ENCODE measurements at regions not wholly inside any gene's neighbourhood (a gene's known extent, or its start where the extent isn't known, plus 50 kb on each side); places are given as distances from the start of the nearest gene placed in this dataset.

- DNase-seq (ENCODE audit: low spot score in 2 of 2, unreplicated experiment in 2 of 2): no peak
- no peak for TF ChIP-seq CTCF (IDR thresholded peaks at IDR 0.05; ENCODE audit: unreplicated experiment)
- no peak overlapping the region for H3K4me3 Mint-ChIP-seq
- H3K36me3 Mint-ChIP-seq: no peaks in the 10 kb centered on the region
- no peaks in the 10 kb centered on the region for H3K4me1 Mint-ChIP-seq
- no peak overlapping the region for H3K27ac Mint-ChIP-seq
- H3K27me3 Mint-ChIP-seq (ENCODE audit: low read depth): peaks cover 4% of the 10 kb centered on the region
- H3K9me3 Mint-ChIP-seq: no peaks in the 10 kb centered on the region
These were observed 595.8 kb upstream of the EEF2KMT start for GRCh38 chr16:5693426-5693825.

GRCh38 chr16:5681966-5682365, 584.4 kb upstream of the EEF2KMT start:
- DNase-seq (ENCODE audit: low spot score in 2 of 2, unreplicated experiment in 2 of 2): no peak
- H3K27ac Mint-ChIP-seq: no peak overlapping the region
- no peaks in the 10 kb centered on the region for H3K36me3 Mint-ChIP-seq
- TF ChIP-seq CTCF (IDR thresholded peaks at IDR 0.05; ENCODE audit: unreplicated experiment): no peak
- H3K4me1 Mint-ChIP-seq: no peaks in the 10 kb centered on the region
- no peaks in the 10 kb centered on the region for H3K9me3 Mint-ChIP-seq
- peaks cover 3% of the 10 kb centered on the region for H3K27me3 Mint-ChIP-seq (ENCODE audit: low read depth)
- no peak overlapping the region for H3K4me3 Mint-ChIP-seq

- Mint-ChIP-seq H3K27ac (no peak overlapping the region), H3K4me3 (no peak overlapping the region), H3K27me3 (ENCODE audit: low read depth) (peaks cover 5% of the 10 kb centered on the region), H3K4me1 (no peaks in the 10 kb centered on the region), H3K9me3 (no peaks in the 10 kb centered on the region), H3K36me3 (no peaks in the 10 kb centered on the region)
- TF ChIP-seq CTCF (IDR thresholded peaks at IDR 0.05; ENCODE audit: unreplicated experiment): no peak
- DNase-seq (ENCODE audit: low spot score in 2 of 2, unreplicated experiment in 2 of 2): no peak
These were observed 580.8 kb upstream of the EEF2KMT start for GRCh38 chr16:5678371-5678770.

DNA sequence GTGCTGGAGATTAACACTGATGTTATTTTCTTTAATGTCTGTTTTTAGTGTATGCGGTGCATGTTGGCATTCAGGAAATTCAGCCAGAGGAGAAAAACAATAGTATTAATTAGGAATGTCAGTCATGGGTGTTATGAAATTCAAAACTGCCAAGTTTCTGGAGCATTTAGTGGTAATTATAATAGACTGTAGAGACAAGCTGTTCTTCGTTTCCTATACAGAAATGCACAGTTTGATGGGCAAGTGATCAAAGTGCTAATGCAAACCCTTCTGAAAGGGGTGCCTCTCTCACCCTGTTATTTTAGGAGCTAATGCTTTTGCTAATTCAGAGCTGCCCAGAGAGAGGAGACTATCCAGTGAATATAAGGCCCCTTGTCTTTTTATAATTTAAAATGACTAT, 573.8 kb upstream of the EEF2KMT start:
- Mint-ChIP-seq H3K27ac (no peak overlapping the region), H3K4me3 (no peak overlapping the region), H3K4me1 (no peaks in the 10 kb centered on the region), H3K9me3 (no peaks in the 10 kb centered on the region), H3K36me3 (no peaks in the 10 kb centered on the region), H3K27me3 (ENCODE audit: low read depth) (peaks cover 4% of the 10 kb centered on the region)
- no peak for TF ChIP-seq CTCF (IDR thresholded peaks at IDR 0.05; ENCODE audit: unreplicated experiment)
- DNase-seq (ENCODE audit: low spot score in 2 of 2, unreplicated experiment in 2 of 2): no peak

DNA sequence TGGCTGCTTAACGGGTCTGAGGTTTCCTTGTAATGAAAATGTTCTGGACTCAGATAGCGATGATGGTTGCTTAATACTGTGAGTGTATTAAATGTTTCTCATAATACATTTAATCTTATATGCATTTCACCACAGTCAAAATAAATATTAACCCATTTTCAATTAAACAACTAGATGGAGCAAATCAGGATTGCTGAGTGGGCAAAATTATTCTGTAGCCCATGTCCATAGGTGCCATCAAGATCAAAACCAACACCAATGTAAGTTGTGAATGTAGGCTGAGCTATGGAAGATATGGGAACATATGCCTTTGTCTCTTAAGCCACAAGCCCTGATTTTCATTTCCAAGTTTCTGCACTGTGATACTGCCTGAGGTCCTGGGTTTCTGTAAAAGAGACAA, 572.6 kb upstream of the EEF2KMT start:
- TF ChIP-seq CTCF (IDR thresholded peaks at IDR 0.05; ENCODE audit: unreplicated experiment): no peak
- DNase-seq (ENCODE audit: low spot score in 2 of 2, unreplicated experiment in 2 of 2): no peak
- no peak overlapping the region for H3K27ac Mint-ChIP-seq
- no peaks in the 10 kb centered on the region for H3K9me3 Mint-ChIP-seq
- H3K4me3 Mint-ChIP-seq: no peak overlapping the region
- H3K36me3 Mint-ChIP-seq: no peaks in the 10 kb centered on the region
- peaks cover 4% of the 10 kb centered on the region for H3K27me3 Mint-ChIP-seq (ENCODE audit: low read depth)
- H3K4me1 Mint-ChIP-seq: no peaks in the 10 kb centered on the region

- no peak for DNase-seq (ENCODE audit: low spot score in 2 of 2, unreplicated experiment in 2 of 2)
- H3K36me3 Mint-ChIP-seq: no peaks in the 10 kb centered on the region
- no peak overlapping the region for H3K4me3 Mint-ChIP-seq
- H3K9me3 Mint-ChIP-seq: no peaks in the 10 kb centered on the region
- no peaks in the 10 kb centered on the region for H3K4me1 Mint-ChIP-seq
- no peak for TF ChIP-seq CTCF (IDR thresholded peaks at IDR 0.05; ENCODE audit: unreplicated experiment)
- peaks cover 2% of the 10 kb centered on the region for H3K27me3 Mint-ChIP-seq (ENCODE audit: low read depth)
- no peak overlapping the region for H3K27ac Mint-ChIP-seq
These were observed 571.0 kb upstream of the EEF2KMT start for GRCh38 chr16:5668553-5668952.
